Natural killer cell (primary cell): ENCODE measurements at regions not wholly inside any gene's neighbourhood (a gene's known extent, or its start where the extent isn't known, plus 50 kb on each side); places are given as distances from the start of the nearest gene placed in this dataset.

Experiments used
- ATAC-seq, 3 donors: fragments of 150-1000 bp in 2 of 3; fragments of 200-7000 bp in 1 of 3; cut with Tn5 transposase; 1 replicate in 1 of 3; 2 replicates in 2 of 3; pipeline ENCODE4 v1.10.0; 2021; ENCODE audit warnings: mild to moderate bottlenecking in 2 of 3, moderate library complexity in 2 of 3
- DNase-seq, 2 donors: peaks; one replicate each; pipeline versions ENCODE4 v3.0.0 to v3.0.0-alpha.2; 2013 to 2021; ENCODE audit warnings: mixed read lengths in 1 of 2
- H3K27ac ChIP-seq: one replicate; pipeline ENCODE4 v1.5.1; 2013; ENCODE audit warnings: mild to moderate bottlenecking, low read length
- H3K27me3 ChIP-seq: one replicate; pipeline ENCODE4 v1.6.1; 2013; ENCODE audit warnings: low read length; ENCODE audit not compliant: control insufficient read depth, insufficient read depth
- H3K36me3 ChIP-seq: one replicate; pipeline ENCODE4 v1.6.1; 2013; ENCODE audit warnings: low read length; ENCODE audit not compliant: control insufficient read depth, insufficient read depth
- H3K4me1 ChIP-seq: one replicate; pipeline ENCODE4 v1.6.1; 2013; ENCODE audit warnings: low read length; ENCODE audit not compliant: control insufficient read depth, insufficient read depth
- H3K4me3 ChIP-seq: one replicate; pipeline ENCODE4 v1.5.1; 2013; ENCODE audit warnings: low read length
- H3K9me3 ChIP-seq: one replicate; pipeline ENCODE4 v1.6.1; 2013; ENCODE audit warnings: low read length; ENCODE audit not compliant: control insufficient read depth, insufficient read depth
- H3K27ac Mint-ChIP-seq, 2 donors: one replicate each; pipeline ENCODE4 v1.8.0; 2022; ENCODE audit warnings: mild to moderate bottlenecking in 2 of 2, mixed read lengths in 2 of 2, moderate library complexity in 1 of 2
- H3K27me3 Mint-ChIP-seq, 2 donors: one replicate each; pipeline ENCODE4 v1.8.0; 2022; ENCODE audit warnings: low read depth in 2 of 2, mixed read lengths in 2 of 2
- H3K36me3 Mint-ChIP-seq: one replicate; pipeline ENCODE4 v1.8.0; 2022; ENCODE audit warnings: mixed read lengths
- H3K4me1 Mint-ChIP-seq, 2 donors: one replicate each; pipeline ENCODE4 v1.8.0; 2022; ENCODE audit warnings: mixed read lengths in 2 of 2
- H3K4me3 Mint-ChIP-seq: one replicate; pipeline ENCODE4 v1.8.0; 2022; ENCODE audit warnings: mild to moderate bottlenecking, moderate library complexity, mixed read lengths
- H3K9me3 Mint-ChIP-seq, 2 donors: one replicate each; pipeline ENCODE4 v1.8.0; 2022; ENCODE audit warnings: mixed read lengths in 2 of 2
- WGBS: methylation state at CpG from one replicate; pipeline ENCODE4 v1.1.7; 2013; ENCODE audit warnings: missing lambda C conversion rate; ENCODE audit not compliant: insufficient coverage; 5-methylcytosine and 5-hydroxymethylcytosine counted together
- intact Hi-C: fragments of 100-400 bp; cut with micrococcal nuclease; formaldehyde crosslinking; loops from one replicate; pipeline ENCODE4 v1.14.2; 2022
- TF ChIP-seq, protein P1 (sequence below): fragments of 200-600 bp; IDR thresholded peaks from one replicate; pipeline ENCODE4 v1.8.0; 2022; ENCODE audit warnings: antibody characterized with exemption

DNA sequence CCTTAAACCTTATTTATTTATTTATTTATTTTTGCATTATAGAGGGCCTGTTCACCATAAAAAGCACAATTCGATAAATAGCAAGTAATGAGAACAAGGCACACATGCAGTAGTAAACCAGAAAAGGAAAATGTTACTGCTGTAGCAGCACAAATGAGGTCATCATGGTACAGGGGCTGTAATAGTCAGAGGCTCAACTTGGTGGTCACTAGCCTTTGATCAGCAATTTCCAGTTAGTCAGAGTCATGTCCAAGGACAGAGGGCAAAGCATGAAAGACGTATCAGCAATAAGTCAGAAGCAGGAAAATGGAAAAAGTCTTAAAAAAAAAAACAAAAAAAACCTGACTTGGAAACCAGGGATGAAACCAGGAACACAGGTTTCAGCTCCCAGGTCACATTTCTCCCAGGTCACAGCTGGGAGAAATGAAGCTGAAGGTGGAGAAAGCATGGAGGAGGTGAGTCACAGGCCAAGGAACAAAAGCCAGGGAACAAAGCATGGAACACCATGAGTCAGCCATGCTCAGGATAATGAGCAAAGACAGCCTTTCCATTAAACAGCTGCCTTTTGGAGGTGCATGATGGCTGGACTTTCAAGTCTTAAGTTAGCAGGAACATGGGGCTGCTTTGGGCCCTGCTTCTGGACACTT lies 556.3 kb downstream of the LTN1 start:
- Mint-ChIP-seq H3K27ac (no peak overlapping the region), H3K4me3 (no peak overlapping the region), H3K27me3 (no peaks in the 10 kb centered on the region), H3K9me3 (no peaks in the 10 kb centered on the region), H3K4me1 (no peaks in the 10 kb centered on the region), H3K36me3 (no peaks in the 10 kb centered on the region)
- Histone ChIP-seq H3K4me3 (no peak overlapping the region), H3K4me1 (no peaks in the 10 kb centered on the region), H3K36me3 (no peaks in the 10 kb centered on the region), H3K9me3 (no peaks in the 10 kb centered on the region), H3K27me3 (no peaks in the 10 kb centered on the region), H3K27ac (no peak overlapping the region)
- ATAC-seq, result no peak
- 81% methylated on average over 2 of the region's 2 CpGs for WGBS
- TF ChIP-seq, protein P1, sequence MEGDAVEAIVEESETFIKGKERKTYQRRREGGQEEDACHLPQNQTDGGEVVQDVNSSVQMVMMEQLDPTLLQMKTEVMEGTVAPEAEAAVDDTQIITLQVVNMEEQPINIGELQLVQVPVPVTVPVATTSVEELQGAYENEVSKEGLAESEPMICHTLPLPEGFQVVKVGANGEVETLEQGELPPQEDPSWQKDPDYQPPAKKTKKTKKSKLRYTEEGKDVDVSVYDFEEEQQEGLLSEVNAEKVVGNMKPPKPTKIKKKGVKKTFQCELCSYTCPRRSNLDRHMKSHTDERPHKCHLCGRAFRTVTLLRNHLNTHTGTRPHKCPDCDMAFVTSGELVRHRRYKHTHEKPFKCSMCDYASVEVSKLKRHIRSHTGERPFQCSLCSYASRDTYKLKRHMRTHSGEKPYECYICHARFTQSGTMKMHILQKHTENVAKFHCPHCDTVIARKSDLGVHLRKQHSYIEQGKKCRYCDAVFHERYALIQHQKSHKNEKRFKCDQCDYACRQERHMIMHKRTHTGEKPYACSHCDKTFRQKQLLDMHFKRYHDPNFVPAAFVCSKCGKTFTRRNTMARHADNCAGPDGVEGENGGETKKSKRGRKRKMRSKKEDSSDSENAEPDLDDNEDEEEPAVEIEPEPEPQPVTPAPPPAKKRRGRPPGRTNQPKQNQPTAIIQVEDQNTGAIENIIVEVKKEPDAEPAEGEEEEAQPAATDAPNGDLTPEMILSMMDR, result no peak
- intact Hi-C loops, result no loop called here
- DNase-seq, result no peak

DNA sequence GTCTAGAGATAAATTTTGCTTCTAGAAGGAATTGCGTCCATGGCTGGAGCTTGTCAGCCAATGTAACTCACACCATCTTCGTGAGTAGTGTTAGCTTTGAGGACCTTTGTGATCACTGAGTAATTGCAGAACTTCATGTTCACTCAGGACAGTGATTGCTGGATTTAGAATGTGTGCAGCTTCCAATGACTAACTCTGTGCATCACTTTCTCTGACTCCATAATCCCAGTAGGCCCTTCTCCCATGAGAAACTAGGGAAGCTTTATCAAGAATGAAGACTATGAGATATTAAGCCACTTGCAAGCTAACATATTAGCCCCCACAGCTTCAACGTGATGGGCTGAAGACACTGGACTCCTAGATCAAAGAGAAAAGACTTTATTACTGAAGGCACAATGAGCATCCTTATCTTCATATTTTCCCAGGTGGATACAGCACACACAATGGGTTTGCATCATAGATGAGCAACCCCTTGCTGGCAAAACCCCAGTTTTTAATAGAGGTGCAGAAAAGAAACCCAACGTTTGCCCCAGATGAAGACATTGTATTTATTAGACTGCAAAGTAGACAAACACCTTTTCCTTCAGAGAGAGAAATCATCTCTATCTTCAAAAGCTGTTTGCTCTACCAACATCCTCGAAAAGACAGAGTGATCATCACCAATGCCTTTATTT lies 561.0 kb downstream of the LTN1 start:
- no peaks in the 10 kb centered on the region for H3K27me3 ChIP-seq
- H3K4me1 Mint-ChIP-seq, result no peaks in the 10 kb centered on the region
- no peak for DNase-seq
- no peaks in the 10 kb centered on the region for H3K27me3 Mint-ChIP-seq
- no peaks in the 10 kb centered on the region for H3K9me3 Mint-ChIP-seq
- ATAC-seq, result no peak
- no peaks in the 10 kb centered on the region for H3K36me3 ChIP-seq
- intact Hi-C loops, result no loop called here
- WGBS, result 72% methylated on average over 5 of the region's 5 CpGs
- no peak overlapping the region for H3K27ac Mint-ChIP-seq
- H3K36me3 Mint-ChIP-seq, result no peaks in the 10 kb centered on the region
- no peaks in the 10 kb centered on the region for H3K4me1 ChIP-seq
- no peak overlapping the region for H3K4me3 Mint-ChIP-seq
- H3K9me3 ChIP-seq, result no peaks in the 10 kb centered on the region
- TF ChIP-seq, protein P1, result no peak
- no peak overlapping the region for H3K4me3 ChIP-seq
- no peak overlapping the region for H3K27ac ChIP-seq

DNA sequence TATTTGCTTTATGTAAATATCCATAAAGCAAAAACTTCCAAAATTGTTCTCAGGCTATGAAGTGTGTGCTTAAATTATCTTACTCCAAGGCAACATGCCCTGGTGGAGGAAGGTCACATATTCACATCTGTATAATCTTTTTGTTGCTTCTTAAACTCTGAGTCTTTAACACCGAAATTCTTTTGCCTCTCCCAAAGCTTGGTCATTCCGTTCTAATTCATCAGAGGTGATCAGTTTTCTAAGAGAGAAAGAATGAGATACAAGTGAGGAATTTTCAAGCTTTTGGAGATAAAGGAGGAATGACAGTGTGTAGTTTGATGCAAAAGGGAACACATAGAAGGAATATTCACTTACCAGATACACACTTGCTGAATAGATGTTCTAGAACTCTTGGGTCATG lies 561.7 kb downstream of the LTN1 start:
- Mint-ChIP-seq H3K9me3 (no peaks in the 10 kb centered on the region), H3K4me1 (no peaks in the 10 kb centered on the region), H3K27me3 (no peaks in the 10 kb centered on the region), H3K4me3 (no peak overlapping the region), H3K36me3 (no peaks in the 10 kb centered on the region), H3K27ac (no peak overlapping the region)
- no peak overlapping the region for H3K4me3 ChIP-seq
- intact Hi-C loops, result no loop called here
- ATAC-seq (no peak), DNase-seq (no peak)
- H3K9me3 ChIP-seq, result no peaks in the 10 kb centered on the region
- no peaks in the 10 kb centered on the region for H3K27me3 ChIP-seq
- TF ChIP-seq, protein P1, result no peak
- 87% methylated on average over 2 of the region's 2 CpGs for WGBS
- no peaks in the 10 kb centered on the region for H3K4me1 ChIP-seq
- no peak overlapping the region for H3K27ac ChIP-seq
- no peaks in the 10 kb centered on the region for H3K36me3 ChIP-seq

DNA sequence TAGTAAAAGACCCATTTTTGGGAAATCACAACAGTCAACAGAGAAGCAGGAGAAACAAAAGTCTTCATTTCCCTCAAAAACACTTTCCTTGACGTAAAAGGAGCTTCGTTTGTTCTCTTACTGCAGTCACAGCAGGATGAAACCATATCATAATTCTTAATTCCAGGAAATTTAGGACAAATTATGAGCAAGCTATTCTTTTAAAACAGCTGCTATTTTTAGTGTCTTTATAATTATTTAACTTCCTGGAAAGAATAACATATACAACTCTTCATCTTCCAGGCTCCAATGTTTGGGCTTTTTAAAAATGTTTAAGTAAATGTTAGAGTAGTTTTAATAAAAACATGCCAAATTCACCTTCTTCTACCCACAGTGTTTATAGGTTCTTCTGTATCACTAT lies 563.5 kb downstream of the LTN1 start:
- H3K4me3 Mint-ChIP-seq, result no peak overlapping the region
- H3K27ac ChIP-seq, result no peak overlapping the region

More for the DNA sequence above, 563.5 kb downstream of the LTN1 start:
- no peaks in the 10 kb centered on the region for H3K27me3 Mint-ChIP-seq
- H3K9me3 ChIP-seq, result no peaks in the 10 kb centered on the region
- H3K36me3 ChIP-seq, result no peaks in the 10 kb centered on the region
- no peaks in the 10 kb centered on the region for H3K4me1 Mint-ChIP-seq
- DNase-seq, result no peak
- H3K27me3 ChIP-seq, result no peaks in the 10 kb centered on the region
- no peak overlapping the region for H3K4me3 ChIP-seq
- no peaks in the 10 kb centered on the region for H3K36me3 Mint-ChIP-seq
- 80% methylated on average over 1 of the region's 2 CpGs for WGBS
- intact Hi-C loops, result no loop called here
- TF ChIP-seq, protein P1, result no peak
- no peaks in the 10 kb centered on the region for H3K9me3 Mint-ChIP-seq
- H3K27ac Mint-ChIP-seq, result no peak overlapping the region
- H3K4me1 ChIP-seq, result no peaks in the 10 kb centered on the region
- no peak for ATAC-seq
